AG10803 (cell line): ENCODE measurements at regions not wholly inside any gene's neighbourhood (a gene's known extent, or its start where the extent isn't known, plus 50 kb on each side); places are given as distances from the start of the nearest gene placed in this dataset.

Source experiments
- DNase-seq: peaks from one replicate; pipeline ENCODE4 v3.0.0; 2010; ENCODE audit warnings: low read depth
- H3K4me3 ChIP-seq: 2 replicates; pipeline ENCODE4 v1.5.1; 2011; ENCODE audit warnings: mild to moderate bottlenecking, low read length, control low read depth
- CTCF ChIP-seq: conservative IDR thresholded peaks from 2 replicates; pipeline ENCODE4 v1.5.1; 2011; ENCODE audit warnings: mild to moderate bottlenecking, low read length, control low read depth, inconsistent platforms

GRCh38 chr18:55096263-55096951 is 137.1 kb upstream of the CCDC68 start:
- DNase-seq, result peak; percentile 85

GRCh38 chr18:55095584-55095983 is 136.3 kb upstream of the CCDC68 start:
- H3K4me3 ChIP-seq, result no peak overlapping the region
- DNase-seq, result no peak
- TF ChIP-seq CTCF, result no peak

More at GRCh38 chr18:55096263-55096951, 137.1 kb upstream of the CCDC68 start:
- peak; percentile 74 for TF ChIP-seq CTCF
- H3K4me3 ChIP-seq, result peak overlapping the region; percentile 4; the same call in 1 of the 2 replicates

GRCh38 chr18:55093808-55094207 is 134.5 kb upstream of the CCDC68 start:
- TF ChIP-seq CTCF, result no peak
- H3K4me3 ChIP-seq, result no peak overlapping the region
- no peak for DNase-seq

GRCh38 chr18:55093295-55093694 is 134.0 kb upstream of the CCDC68 start:
- no peak overlapping the region for H3K4me3 ChIP-seq
- no peak for TF ChIP-seq CTCF
- no peak for DNase-seq

GRCh38 chr18:55092166-55092565 is 132.9 kb upstream of the CCDC68 start:
- no peak for TF ChIP-seq CTCF
- no peak for DNase-seq
- H3K4me3 ChIP-seq, result no peak overlapping the region

- no peak for TF ChIP-seq CTCF
- no peak for DNase-seq
- no peak overlapping the region for H3K4me3 ChIP-seq
Observed at GRCh38 chr18:55090564-55091188, 131.4 kb upstream of the CCDC68 start.

GRCh38 chr18:55089610-55090009 is 130.3 kb upstream of the CCDC68 start:
- no peak overlapping the region for H3K4me3 ChIP-seq
- no peak for TF ChIP-seq CTCF

More at GRCh38 chr18:55089610-55090009, 130.3 kb upstream of the CCDC68 start:
- no peak for DNase-seq
